ENCODE measurements at regions not wholly inside any gene's neighbourhood (a gene's known extent, or its start where the extent isn't known, plus 50 kb on each side); places are given as distances from the start of the nearest gene placed in this dataset.

- TF ChIP-seq EZH2 (IDR thresholded peaks at IDR 0.05; ENCODE audit: low read depth): no peak
- no peak for TF ChIP-seq CTCF (conservative IDR thresholded peaks at IDR 0.05)
Measured at GRCh38 chr13:76725211-76725610, 161.0 kb downstream of the KCTD12 start.
